ENCODE measurements at regions not wholly inside any gene's neighbourhood (a gene's known extent, or its start where the extent isn't known, plus 50 kb on each side); places are given as distances from the start of the nearest gene placed in this dataset.

- Histone ChIP-seq H3K79me2 (ENCODE audit: control insufficient read depth, low read length) (no peaks in the 10 kb centered on the region), H3K27ac (ENCODE audit: low read depth, low read length) (no peak overlapping the region), H3K4me3 (ENCODE audit: low read length) (no peak overlapping the region), H3K9me3 (ENCODE audit: control insufficient read depth, insufficient read depth, low read length) (no peaks in the 10 kb centered on the region), H3K4me2 (ENCODE audit: low read length) (no peak overlapping the region), H3F3A (ENCODE audit: control insufficient read depth, insufficient read depth) (no peaks in the 10 kb centered on the region), H4K20me1 (ENCODE audit: control insufficient read depth, insufficient read depth, low read depth, low read length) (no peaks in the 10 kb centered on the region), H3K27me3 (ENCODE audit: control insufficient read depth, low read length) (no peaks in the 10 kb centered on the region), H3K36me3 (ENCODE audit: control insufficient read depth, low read length) (no peaks in the 10 kb centered on the region), H3K4me1 (ENCODE audit: control insufficient read depth, low read length) (no peaks in the 10 kb centered on the region), H3K9me2 (replicated peaks; ENCODE audit: control insufficient read depth, low read length) (no peaks in the 10 kb centered on the region)
- TF ChIP-seq EZH2phosphoT487 (IDR thresholded peaks at IDR 0.05; ENCODE audit: borderline replicate concordance, low read length): no peak
- TF ChIP-seq, protein P1, sequence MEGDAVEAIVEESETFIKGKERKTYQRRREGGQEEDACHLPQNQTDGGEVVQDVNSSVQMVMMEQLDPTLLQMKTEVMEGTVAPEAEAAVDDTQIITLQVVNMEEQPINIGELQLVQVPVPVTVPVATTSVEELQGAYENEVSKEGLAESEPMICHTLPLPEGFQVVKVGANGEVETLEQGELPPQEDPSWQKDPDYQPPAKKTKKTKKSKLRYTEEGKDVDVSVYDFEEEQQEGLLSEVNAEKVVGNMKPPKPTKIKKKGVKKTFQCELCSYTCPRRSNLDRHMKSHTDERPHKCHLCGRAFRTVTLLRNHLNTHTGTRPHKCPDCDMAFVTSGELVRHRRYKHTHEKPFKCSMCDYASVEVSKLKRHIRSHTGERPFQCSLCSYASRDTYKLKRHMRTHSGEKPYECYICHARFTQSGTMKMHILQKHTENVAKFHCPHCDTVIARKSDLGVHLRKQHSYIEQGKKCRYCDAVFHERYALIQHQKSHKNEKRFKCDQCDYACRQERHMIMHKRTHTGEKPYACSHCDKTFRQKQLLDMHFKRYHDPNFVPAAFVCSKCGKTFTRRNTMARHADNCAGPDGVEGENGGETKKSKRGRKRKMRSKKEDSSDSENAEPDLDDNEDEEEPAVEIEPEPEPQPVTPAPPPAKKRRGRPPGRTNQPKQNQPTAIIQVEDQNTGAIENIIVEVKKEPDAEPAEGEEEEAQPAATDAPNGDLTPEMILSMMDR (IDR thresholded peaks at IDR 0.05; ENCODE audit: low read depth, low read length, poor library complexity, severe bottlenecking): no peak
Measured at GRCh38 chr2:235187806-235188205, 236.0 kb downstream of the SH3BP4 start.

DNA sequence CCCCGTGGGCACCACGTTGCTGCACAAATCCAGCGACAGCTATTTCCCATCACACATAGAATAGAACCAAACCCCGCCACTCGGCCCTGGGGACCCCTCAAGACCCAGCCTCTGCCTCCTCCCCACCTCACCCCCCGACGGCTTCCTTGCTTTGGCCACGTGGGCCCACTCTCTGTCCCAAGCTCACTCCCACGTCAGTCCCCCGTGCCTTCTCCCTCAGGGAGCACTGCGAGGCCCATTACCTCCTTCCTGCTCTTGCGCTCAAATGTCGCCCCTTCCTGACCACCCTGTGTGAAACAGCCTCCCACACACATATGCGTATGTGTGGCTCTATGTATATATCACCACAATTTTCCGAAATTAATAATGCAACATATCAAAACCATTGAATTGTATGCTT is 239.7 kb downstream of the SH3BP4 start:
- Histone ChIP-seq H3F3A (ENCODE audit: control insufficient read depth, insufficient read depth) (no peaks in the 10 kb centered on the region), H3K4me2 (ENCODE audit: low read length) (no peak overlapping the region), H3K36me3 (ENCODE audit: control insufficient read depth, low read length) (no peaks in the 10 kb centered on the region), H3K4me3 (ENCODE audit: low read length) (no peak overlapping the region), H3K4me1 (ENCODE audit: control insufficient read depth, low read length) (no peaks in the 10 kb centered on the region), H3K9me2 (replicated peaks; ENCODE audit: control insufficient read depth, low read length) (no peaks in the 10 kb centered on the region), H3K27me3 (ENCODE audit: control insufficient read depth, low read length) (no peaks in the 10 kb centered on the region), H3K79me2 (ENCODE audit: control insufficient read depth, low read length) (no peaks in the 10 kb centered on the region), H3K27ac (ENCODE audit: low read depth, low read length) (no peak overlapping the region), H4K20me1 (ENCODE audit: control insufficient read depth, insufficient read depth, low read depth, low read length) (no peaks in the 10 kb centered on the region), H3K9me3 (ENCODE audit: control insufficient read depth, insufficient read depth, low read length) (no peaks in the 10 kb centered on the region)
- no peak for TF ChIP-seq EZH2phosphoT487 (IDR thresholded peaks at IDR 0.05; ENCODE audit: borderline replicate concordance, low read length)

DNA sequence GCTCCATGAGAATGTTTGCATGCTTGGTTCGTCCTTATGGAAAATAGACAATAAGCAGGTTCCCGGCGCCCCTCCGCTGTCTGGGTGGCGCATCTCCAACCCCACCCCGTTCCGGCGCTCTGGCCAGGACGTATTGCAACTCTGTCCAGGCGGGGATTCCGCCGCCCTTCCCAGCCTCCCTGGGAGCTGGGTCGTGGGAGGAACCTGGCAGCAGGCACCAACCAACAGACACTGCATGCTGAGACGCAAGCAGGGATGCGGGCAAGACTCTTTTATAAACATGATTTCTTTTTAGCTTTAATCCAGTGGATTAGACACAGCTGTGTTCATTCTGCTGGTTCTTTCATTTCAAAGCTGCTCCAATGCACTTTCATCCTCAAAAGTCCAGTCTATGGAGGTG is 240.2 kb downstream of the SH3BP4 start:
- no peaks in the 10 kb centered on the region for H3K36me3 ChIP-seq (ENCODE audit: control insufficient read depth, low read length)
- H3K4me2 ChIP-seq (ENCODE audit: low read length): no peak overlapping the region
- H3K27ac ChIP-seq (ENCODE audit: low read depth, low read length): no peak overlapping the region
- no peaks in the 10 kb centered on the region for H3K4me1 ChIP-seq (ENCODE audit: control insufficient read depth, low read length)
- no peaks in the 10 kb centered on the region for H3K79me2 ChIP-seq (ENCODE audit: control insufficient read depth, low read length)
- no peaks in the 10 kb centered on the region for H3K9me2 ChIP-seq (replicated peaks; ENCODE audit: control insufficient read depth, low read length)
- H3K9me3 ChIP-seq (ENCODE audit: control insufficient read depth, insufficient read depth, low read length): no peaks in the 10 kb centered on the region
- H3K4me3 ChIP-seq (ENCODE audit: low read length): no peak overlapping the region
- no peaks in the 10 kb centered on the region for H4K20me1 ChIP-seq (ENCODE audit: control insufficient read depth, insufficient read depth, low read depth, low read length)
- H3F3A ChIP-seq (ENCODE audit: control insufficient read depth, insufficient read depth): no peaks in the 10 kb centered on the region
- TF ChIP-seq, protein P1 (IDR thresholded peaks at IDR 0.05; ENCODE audit: low read depth, low read length, poor library complexity, severe bottlenecking): no peak
- no peak for TF ChIP-seq EZH2phosphoT487 (IDR thresholded peaks at IDR 0.05; ENCODE audit: borderline replicate concordance, low read length)
- H3K27me3 ChIP-seq (ENCODE audit: control insufficient read depth, low read length): no peaks in the 10 kb centered on the region

DNA sequence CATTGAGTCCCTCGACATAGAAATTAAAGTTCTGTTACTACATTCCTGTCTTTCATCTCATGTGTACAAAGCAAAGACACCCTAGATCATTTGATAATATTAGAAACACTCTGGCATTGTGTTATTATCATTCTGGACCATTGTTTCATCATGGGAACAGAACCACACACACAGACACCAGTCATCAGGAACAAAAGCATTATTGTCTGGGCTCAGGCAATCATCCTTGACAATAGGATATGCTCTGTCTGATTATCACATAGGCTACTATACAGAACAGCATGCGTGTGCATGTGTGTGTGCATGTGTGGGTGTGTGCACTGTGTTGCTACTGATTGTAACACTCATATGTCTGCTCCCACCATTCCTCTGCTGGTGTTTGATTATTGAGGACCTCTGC is 242.5 kb downstream of the SH3BP4 start:
- Histone ChIP-seq H3K4me3 (ENCODE audit: low read length) (no peak overlapping the region), H3K36me3 (ENCODE audit: control insufficient read depth, low read length) (no peaks in the 10 kb centered on the region), H3K27ac (ENCODE audit: low read depth, low read length) (no peak overlapping the region), H3K9me3 (ENCODE audit: control insufficient read depth, insufficient read depth, low read length) (no peaks in the 10 kb centered on the region), H3K4me2 (ENCODE audit: low read length) (no peak overlapping the region), H3K4me1 (ENCODE audit: control insufficient read depth, low read length) (no peaks in the 10 kb centered on the region), H3K27me3 (ENCODE audit: control insufficient read depth, low read length) (no peaks in the 10 kb centered on the region), H4K20me1 (ENCODE audit: control insufficient read depth, insufficient read depth, low read depth, low read length) (no peaks in the 10 kb centered on the region), H3F3A (ENCODE audit: control insufficient read depth, insufficient read depth) (no peaks in the 10 kb centered on the region), H3K9me2 (replicated peaks; ENCODE audit: control insufficient read depth, low read length) (no peaks in the 10 kb centered on the region), H3K79me2 (ENCODE audit: control insufficient read depth, low read length) (no peaks in the 10 kb centered on the region)
- no peak for TF ChIP-seq EZH2phosphoT487 (IDR thresholded peaks at IDR 0.05; ENCODE audit: borderline replicate concordance, low read length)

All from DOHH2 (cell line).